ENCODE measurements at regions not wholly inside any gene's neighbourhood (a gene's known extent, or its start where the extent isn't known, plus 50 kb on each side); places are given as distances from the start of the nearest gene placed in this dataset.

DNA sequence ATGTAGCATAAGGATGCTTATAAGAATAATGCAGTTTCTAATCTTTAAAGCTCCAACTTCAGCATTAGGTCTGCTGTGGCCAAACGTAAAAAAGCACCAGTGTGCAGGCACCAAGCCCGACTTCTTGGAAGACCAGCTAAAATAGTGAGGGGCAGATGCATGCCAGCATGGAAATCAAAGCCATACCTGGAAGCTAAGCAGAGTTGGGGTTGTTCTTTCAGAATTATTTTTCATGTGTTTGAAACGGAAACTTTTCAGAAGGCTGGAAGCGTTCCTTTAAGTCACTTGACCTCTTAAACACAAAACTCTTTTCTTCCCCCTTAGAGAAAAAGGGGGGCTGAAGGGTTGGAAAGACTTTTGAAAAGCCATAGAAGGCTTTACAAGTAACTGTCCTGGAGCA lies 329.2 kb upstream of the C1orf87 start:
- no peak for DNase-seq
- in situ Hi-C loops (cut with MboI; ENCODE audit: low pct_unique_long_range_greater_than_20kb, low sequenced_read_pairs), result no loop called here

DNA sequence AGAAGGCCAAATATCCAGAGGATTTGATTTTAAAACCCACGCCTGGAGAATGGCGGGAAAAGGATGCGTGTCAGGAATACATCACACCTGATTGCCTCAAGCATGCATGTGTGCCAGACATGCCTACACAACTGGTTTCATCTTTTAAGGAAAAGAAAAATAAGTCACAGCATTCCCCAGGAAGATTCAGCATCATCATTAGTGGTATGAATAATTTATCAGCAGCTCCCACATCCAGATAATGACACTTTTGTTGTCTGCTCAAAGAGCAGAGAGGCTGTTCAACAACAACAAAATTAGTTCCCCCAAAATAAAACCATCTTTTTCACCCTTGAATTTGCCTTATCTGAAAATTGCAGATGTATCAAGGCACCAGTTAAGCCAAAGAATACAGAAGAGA lies 328.6 kb upstream of the C1orf87 start:
- in situ Hi-C loops (cut with MboI; ENCODE audit: low pct_unique_long_range_greater_than_20kb, low sequenced_read_pairs), result no loop called here
- DNase-seq, result no peak

DNA sequence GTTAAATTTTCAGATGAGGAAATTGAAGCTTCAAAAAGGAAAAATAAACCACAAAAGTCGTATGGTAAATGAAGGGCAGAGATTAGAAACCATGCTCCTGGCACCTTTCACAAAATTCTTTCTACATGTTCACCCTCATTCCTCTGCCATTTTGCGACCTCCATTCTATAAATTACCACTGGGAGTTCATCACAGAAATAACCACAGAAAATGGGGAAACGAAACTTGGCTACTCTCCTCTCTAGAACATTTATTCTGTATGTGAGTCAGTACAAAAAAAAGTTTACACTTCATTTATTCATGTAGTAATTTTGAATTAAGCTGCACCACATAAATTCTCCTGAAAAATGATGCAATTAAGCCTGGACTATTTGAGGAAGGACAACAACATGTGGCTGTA lies 320.9 kb upstream of the C1orf87 start:
- no peak for DNase-seq
- in situ Hi-C loops (cut with MboI; ENCODE audit: low pct_unique_long_range_greater_than_20kb, low sequenced_read_pairs), result no loop called here

DNA sequence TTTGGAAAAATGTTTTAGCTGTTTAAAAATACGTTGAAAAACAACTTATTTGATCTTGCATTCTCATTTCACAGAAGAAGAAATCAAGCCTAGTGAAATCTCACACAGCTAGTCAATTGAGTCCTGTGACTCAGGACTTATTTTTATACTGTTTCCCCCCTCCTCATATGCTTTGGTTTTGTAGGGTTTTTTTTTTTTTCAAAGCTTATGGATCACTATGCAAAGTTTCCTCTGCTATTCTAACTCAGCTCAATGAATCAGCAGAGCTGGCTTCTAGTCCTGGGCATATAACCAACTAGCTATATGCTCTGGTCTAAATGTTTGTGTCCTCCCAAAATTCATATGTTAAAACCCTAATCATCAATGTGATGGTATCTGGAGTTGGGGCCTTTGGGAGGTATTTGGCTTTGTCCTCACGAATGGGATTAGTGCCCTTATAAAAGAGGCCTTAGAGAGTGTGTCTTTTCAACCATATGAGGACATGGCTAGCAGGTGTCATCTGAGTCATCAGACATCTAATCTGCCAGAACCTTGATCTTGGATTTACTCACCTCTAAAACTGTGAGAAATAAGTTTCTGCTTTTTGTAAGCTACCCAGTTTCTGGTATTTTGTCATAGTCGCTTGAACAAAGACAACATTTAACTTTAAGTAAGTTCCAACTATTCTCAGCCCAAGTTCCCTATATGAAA lies 317.2 kb upstream of the C1orf87 start:
- no peak for DNase-seq
- in situ Hi-C loops (cut with MboI; ENCODE audit: low pct_unique_long_range_greater_than_20kb, low sequenced_read_pairs), result no loop called here

DNA sequence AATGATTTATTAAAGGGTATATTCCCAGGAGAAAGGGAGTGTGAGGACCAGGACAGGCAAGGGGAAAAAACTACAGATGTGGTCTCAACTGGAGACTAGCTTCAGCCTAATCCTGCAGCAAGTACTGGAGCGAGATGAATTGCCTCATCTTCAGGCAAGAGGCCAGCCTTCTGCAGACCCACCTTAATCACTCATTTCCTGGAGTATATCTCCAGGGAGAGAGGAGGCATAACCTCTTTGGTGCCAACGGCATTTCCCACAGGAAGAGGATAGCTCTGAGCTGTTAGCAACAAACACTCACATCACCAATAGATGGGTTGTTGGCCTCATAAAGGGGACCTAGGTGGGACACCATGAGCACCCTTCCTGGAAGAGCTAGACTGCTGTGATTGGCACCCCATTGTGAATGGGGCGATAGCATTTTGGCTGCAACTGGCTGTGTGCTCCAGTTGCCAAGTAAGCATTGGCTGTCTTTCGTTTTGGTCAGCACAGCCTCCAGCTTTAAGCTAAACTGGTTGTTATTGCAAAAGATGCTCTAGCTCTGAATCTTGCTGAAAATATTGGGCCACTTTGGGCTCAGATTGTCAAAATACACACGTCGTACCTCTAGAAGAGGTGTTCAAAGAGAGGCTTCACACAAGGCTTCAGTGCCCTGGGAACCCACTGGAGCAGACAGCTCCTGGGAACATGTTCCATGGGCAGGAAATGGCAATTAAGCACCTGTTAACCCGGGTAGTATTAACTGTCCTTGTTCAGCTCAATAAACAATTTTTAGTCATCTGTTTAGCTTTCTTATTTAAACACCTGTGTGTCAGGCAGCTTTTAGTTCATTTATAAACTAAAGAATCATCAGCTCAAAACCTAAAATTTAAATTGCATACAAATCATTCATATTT lies 314.8 kb upstream of the C1orf87 start:
- DNase-seq, result no peak
- in situ Hi-C loops (cut with MboI; ENCODE audit: low pct_unique_long_range_greater_than_20kb, low sequenced_read_pairs), result no loop called here

DNA sequence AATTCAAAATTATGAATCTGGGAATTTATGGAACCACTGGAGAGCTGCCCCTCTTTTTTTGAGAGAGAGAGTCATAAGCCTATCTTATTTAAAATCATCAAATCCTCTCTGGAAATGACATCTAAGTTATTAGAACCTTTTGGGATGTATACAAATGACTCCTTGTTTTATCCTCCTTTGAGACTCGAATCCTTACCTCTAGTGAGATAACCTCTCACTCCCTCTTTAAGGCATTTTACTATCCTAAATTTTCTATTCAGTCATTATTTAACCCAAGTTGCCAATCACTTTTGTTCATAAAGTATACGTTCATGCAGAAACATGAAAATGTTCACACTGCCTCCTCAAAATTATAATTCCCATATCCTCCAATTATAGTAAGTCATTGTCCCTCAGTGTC lies 313.6 kb upstream of the C1orf87 start:
- in situ Hi-C loops (cut with MboI; ENCODE audit: low pct_unique_long_range_greater_than_20kb, low sequenced_read_pairs), result no loop called here
- no peak for DNase-seq

DNA sequence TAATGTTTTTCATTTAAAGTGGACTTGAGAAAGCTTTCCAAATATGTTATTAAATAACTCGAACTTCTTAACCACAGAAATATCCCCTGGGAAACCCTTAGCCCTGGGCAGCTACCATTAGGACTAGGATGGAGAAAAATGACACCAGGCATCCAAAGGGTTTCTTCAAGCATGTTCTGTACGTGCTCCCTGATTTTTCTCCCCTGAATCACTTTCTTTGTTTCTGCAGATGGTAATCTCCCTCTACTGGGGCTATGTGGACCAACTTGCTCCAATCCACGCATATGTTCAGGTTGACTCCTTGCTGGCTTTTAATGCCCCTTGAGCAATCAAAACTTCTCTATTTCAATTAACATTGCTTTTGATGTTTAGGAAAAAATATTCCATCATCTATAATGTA lies 312.7 kb upstream of the C1orf87 start:
- in situ Hi-C loops (cut with MboI; ENCODE audit: low pct_unique_long_range_greater_than_20kb, low sequenced_read_pairs), result no loop called here
- no peak for DNase-seq

DNA sequence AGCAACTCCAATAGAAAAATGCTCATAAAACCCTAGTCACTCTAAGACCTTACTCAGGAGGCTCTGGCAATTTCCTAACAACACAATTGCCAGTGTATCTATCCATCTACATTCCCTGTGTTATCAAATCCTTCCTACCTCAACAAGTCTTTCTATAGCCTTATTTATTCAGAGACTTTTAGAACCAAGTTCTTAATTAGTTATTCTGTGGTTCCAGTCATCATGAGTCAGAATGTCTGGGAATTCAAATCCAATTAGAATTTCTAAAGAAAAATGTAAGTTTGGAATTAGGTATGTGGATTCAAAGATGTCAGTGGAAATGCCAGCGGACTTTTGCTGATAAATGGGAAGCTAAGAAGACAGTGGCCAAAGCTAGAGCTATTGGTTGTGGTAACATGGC lies 302.6 kb upstream of the C1orf87 start:
- in situ Hi-C loops (cut with MboI; ENCODE audit: low pct_unique_long_range_greater_than_20kb, low sequenced_read_pairs), result no loop called here

DNA sequence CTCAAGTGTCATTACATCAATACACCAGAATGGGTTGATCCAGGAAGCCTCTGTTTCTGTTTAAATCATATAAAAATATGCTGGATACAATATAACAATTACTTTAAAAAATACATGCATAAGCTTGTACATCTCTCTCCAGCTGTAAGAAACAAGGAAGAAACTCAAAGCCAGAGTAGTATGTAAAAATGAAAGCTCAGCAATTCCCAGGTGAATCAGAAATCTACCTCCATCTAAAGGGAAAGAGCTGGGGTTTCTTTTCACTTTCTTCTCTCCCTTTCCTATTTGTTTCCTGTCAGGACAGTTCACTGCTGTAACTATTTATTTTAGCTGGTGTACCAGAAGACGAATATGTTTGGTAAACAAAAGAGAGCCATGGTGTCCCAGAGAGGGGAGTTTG lies 301.0 kb upstream of the C1orf87 start:
- no peak for DNase-seq
- in situ Hi-C loops (cut with MboI; ENCODE audit: low pct_unique_long_range_greater_than_20kb, low sequenced_read_pairs), result no loop called here

More for the DNA sequence above, 302.6 kb upstream of the C1orf87 start:
- no peak for DNase-seq

DNA sequence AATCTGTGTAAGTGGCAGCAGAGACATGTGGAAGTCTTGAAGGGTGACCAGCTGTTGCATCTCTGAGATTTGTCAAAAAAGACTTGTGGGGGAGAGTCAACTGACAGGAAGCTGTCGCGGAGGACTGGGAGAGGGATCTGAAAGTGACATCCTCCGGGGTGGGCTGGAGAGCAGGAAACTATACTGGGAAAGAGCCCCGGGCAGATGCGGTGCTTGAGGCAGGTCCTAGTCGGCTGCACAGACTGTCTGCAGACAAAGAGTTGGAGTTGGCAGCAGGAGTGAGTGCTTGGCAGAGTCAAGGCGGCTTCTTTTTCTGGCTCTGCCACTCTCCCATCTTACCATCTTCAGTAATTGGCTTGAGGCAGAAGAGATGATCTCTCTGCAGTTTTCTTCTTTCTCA lies 294.0 kb upstream of the C1orf87 start:
- in situ Hi-C loops (cut with MboI; ENCODE audit: low pct_unique_long_range_greater_than_20kb, low sequenced_read_pairs), result no loop called here
- DNase-seq, result no peak

DNA sequence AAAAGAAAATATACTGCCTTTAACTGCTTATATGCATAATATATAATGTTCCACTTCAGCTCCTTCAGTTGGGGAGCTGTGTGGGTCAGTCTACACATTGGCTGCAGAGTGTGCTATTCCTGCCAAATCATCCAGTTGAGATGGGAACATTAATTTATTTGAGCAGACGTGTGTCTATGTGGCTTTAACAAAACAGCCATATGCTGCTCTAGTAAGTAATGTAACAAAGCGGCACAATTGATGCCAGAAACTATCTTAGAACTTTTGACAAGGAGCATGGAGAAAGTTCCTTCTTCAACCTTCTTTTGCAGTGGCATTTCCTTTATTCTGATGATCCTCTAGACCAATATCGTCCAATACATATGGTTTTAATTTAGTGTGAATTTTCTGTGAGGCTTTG lies 285.9 kb upstream of the C1orf87 start:
- in situ Hi-C loops (cut with MboI; ENCODE audit: low pct_unique_long_range_greater_than_20kb, low sequenced_read_pairs), result no loop called here
- no peak for DNase-seq

DNA sequence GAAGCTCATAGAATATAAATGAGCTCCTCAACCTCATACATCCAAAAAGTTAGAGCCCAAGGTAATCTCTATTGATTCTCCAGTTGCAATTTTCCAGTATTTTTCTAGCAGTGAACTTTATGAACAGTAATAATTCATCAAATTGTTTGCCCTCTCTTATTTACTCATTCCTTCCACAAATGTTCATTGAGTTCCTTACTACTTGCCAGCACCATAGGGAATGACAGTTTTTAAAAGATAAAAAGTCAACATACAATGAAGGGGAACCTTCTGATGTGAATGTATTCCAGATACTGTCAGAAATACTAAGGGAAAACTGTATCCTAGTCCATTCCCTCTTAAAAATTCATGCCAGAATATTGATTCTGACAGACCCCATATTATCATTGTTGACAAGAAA lies 277.0 kb upstream of the C1orf87 start:
- DNase-seq, result no peak
- in situ Hi-C loops (cut with MboI; ENCODE audit: low pct_unique_long_range_greater_than_20kb, low sequenced_read_pairs), result no loop called here

DNA sequence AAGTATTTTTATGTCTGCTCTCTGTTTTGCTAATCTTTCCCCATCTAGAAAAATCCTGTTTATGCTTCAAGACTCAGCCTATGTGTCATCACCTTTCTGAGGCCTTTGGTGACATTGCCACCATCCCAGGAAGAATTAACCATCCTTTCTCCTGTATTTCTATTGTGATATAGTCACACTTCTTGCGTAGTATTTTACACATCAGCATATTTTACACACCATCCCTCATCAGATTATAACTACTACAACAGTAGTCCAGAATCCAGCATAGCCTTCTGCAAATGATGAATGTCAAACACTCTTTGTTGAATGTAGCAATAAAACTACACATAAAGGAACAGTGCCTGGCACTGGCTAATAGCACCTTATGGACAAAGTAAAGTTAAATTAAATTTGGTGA lies 275.3 kb upstream of the C1orf87 start:
- in situ Hi-C loops (cut with MboI; ENCODE audit: low pct_unique_long_range_greater_than_20kb, low sequenced_read_pairs), result no loop called here
- DNase-seq, result no peak

DNA sequence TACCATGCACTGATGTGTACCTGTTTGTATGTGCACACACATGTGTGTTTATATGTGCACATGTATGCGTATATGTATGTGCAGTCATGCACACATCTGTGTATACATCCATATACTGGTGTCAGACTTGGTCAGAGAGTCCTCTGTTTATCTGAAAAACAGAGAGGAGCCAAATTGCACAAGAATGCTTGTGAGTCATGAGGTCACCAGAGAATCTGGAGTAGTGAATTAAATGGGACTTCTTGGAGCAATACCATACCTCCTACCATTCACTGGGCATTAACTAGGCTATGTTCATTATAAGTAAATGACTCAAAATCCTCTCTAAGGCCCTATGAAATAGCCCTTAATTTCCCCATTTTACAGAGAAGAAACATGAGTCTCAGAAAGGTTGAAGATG lies 272.1 kb upstream of the C1orf87 start:
- DNase-seq, result no peak
- in situ Hi-C loops (cut with MboI; ENCODE audit: low pct_unique_long_range_greater_than_20kb, low sequenced_read_pairs), result no loop called here

DNA sequence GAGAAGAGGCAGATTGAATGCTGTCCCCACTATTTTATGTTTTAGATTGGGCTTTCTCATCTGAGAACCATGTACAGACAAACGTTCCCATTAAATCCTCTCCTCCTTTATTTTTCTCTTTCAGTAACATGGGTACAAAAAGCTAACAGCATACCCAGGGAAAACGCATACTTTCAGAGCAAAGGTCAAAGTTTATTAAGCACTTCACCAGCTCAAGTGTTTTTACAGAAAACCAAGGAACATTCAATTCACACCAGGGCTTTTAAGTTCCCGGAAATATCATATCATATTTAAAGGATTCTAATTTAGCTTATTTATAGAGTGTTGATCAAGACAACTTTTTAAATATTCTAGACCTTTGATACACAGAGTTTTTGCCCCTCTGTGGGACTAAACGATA lies 271.5 kb upstream of the C1orf87 start:
- in situ Hi-C loops (cut with MboI; ENCODE audit: low pct_unique_long_range_greater_than_20kb, low sequenced_read_pairs), result no loop called here
- DNase-seq, result no peak

DNA sequence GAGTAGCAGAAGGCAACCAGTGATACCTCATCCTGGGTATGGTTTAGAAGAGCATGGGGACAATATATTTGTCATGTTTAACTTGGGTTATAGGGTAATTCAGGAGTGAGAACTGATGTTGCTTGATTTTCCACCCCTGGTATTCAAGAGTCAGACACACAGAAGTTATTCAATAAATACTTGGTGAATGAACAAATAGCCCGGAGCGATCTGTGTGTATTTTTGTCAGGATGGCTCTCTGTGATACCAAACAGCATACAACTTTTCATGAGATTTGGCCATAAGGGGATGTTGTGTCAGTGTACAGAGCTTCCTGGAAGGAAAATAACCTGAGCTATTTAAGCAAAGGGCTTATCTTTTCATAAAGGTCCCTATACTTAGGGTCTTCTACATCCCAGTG lies 270.2 kb upstream of the C1orf87 start:
- in situ Hi-C loops (cut with MboI; ENCODE audit: low pct_unique_long_range_greater_than_20kb, low sequenced_read_pairs), result no loop called here
- DNase-seq, result no peak

DNA sequence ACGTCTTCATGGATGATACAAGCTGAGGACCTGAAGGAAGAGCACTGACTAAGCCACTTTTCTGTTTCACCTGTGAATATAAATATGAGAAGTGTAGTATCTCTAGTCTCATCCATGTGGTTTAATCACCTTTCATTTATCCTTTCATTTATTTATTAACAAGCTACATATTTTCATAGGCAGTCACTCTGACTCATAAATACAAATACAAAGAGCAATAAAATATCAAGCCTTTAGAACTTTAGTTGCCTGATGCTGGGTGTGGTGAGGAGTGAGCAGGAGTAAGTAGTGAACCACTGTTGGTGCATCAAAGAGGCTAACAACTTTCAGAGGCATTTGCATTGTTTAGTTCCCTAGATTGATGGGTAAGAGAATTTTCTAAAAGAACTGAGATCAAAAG lies 269.0 kb upstream of the C1orf87 start:
- DNase-seq, result no peak
- in situ Hi-C loops (cut with MboI; ENCODE audit: low pct_unique_long_range_greater_than_20kb, low sequenced_read_pairs), result no loop called here

DNA sequence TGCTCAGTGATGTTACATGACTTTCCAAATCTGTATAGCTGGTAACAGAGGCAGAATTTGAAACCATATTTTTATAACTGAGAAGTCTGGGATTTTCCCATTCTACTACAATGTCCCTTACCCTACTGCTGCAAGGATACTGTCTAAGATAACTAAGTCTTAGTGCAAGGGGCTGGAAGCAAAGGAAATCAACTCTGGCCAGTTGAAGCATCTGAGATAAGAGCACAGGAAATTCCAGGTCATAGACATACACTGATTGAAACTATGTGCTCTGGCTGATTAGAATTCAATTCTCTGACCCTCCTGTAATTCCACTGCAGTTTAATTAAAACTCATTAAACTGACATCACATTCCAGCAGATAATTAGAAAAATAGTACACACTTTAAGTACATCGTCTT lies 267.7 kb upstream of the C1orf87 start:
- in situ Hi-C loops (cut with MboI; ENCODE audit: low pct_unique_long_range_greater_than_20kb, low sequenced_read_pairs), result no loop called here
- DNase-seq, result no peak

DNA sequence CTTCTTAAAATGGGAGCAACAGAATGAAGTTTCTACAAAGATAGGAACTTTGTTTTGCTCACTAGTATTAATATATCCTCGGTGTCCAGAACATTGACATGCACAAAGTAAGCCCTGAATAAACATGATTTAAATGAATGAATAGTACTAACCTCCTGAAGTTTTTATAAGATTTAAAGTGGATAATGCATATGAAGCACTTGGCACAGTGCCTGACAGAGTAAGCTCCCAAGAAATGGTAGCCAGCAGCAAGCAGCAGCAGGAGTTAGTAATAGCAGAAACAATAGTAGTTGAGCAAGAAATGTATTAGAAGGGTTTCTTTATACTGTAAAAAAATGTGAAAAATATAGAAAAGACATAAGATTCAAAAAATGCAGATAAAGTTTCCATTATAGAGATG lies 258.1 kb upstream of the C1orf87 start:
- DNase-seq, result no peak
- in situ Hi-C loops (cut with MboI; ENCODE audit: low pct_unique_long_range_greater_than_20kb, low sequenced_read_pairs), result no loop called here

DNA sequence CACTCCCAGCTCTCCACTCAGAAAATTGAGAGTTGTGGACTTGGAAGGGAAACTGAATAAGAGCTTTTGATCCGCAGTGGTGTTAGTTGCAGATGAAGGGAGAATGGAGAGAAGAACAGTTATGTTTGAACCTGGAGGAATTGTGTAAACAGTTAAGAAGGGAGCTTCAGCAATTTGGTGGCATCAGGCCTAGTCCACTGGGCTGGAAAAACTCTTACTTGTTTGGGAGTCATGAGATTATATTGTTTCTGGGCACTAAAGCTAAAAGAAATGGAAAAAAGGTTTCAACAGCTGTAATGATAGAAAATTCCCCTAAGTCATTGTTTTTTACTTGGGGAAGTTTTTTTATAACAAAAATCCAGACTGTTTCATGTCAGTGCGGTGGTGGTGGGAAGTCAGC lies 256.1 kb upstream of the C1orf87 start:
- DNase-seq, result no peak
- in situ Hi-C loops (cut with MboI; ENCODE audit: low pct_unique_long_range_greater_than_20kb, low sequenced_read_pairs), result no loop called here

DNA sequence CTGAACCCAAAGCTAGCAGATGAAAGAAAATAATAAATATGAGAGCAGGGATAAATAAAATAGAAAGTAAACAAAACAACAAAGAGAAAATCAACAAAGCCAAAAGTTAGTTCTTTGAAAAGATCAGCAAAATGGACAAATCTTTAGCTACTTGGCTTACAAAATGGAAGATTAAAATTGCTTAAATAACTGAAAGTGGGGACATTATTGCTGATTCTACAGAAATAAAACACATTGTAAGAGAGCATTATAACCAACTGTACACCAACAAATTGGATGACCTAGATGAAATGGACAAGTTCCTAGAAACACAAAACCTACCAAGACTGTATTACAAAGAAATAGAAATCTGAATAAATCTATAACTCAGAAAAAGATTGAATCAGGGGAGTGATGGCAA lies 238.3 kb upstream of the C1orf87 start:
- in situ Hi-C loops (cut with MboI; ENCODE audit: low pct_unique_long_range_greater_than_20kb, low sequenced_read_pairs), result no loop called here

More for the DNA sequence above, 238.3 kb upstream of the C1orf87 start:
- no peak for DNase-seq

All from KBM-7 (cell line).